PFSK-1 (cell line): ENCODE measurements at regions not wholly inside any gene's neighbourhood (a gene's known extent, or its start where the extent isn't known, plus 50 kb on each side); places are given as distances from the start of the nearest gene placed in this dataset.

ENCODE experiments used
- POLR2AphosphoS5 ChIP-seq: IDR thresholded peaks from 2 replicates; pipeline ENCODE4 v1.6.1; 2012; ENCODE audit warnings: low read depth, mild to moderate bottlenecking, control low read depth, low read length, moderate library complexity
- TAF1 ChIP-seq: IDR thresholded peaks from 2 replicates; pipeline ENCODE4 v1.6.1; 2012; ENCODE audit warnings: low read length, control low read depth, borderline replicate concordance; ENCODE audit not compliant: insufficient read depth

GRCh38 chr4:127580891-127581290 lies 51.9 kb upstream of the INTU start:
- TF ChIP-seq POLR2AphosphoS5 (no peak), TAF1 (no peak)
